Body of pancreas (tissue), 4 donors: ENCODE measurements at regions not wholly inside any gene's neighbourhood (a gene's known extent, or its start where the extent isn't known, plus 50 kb on each side); places are given as distances from the start of the nearest gene placed in this dataset.

Experiments used
- ATAC-seq: fragments of 150-250 bp; one replicate; pipeline ENCODE4 v1.9.1; 2016
- DNase-seq, 4 donors: peaks; one replicate each; pipeline ENCODE4 v3.0.0-alpha.2; 2019
- H3K27ac ChIP-seq, 4 donors: fragments of 200-600 bp; sonication (generic); 1 replicate in 3 of 4; 2 replicates in 1 of 4; pipeline versions ENCODE4 v1.5.1 to v1.6.1; 2016 to 2019; ENCODE audit warnings: mild to moderate bottlenecking in 1 of 4, mixed read lengths in 1 of 4, moderate library complexity in 1 of 4
- H3K27me3 ChIP-seq, 2 donors: fragments of 200-600 bp; sonication (generic); one replicate each; pipeline ENCODE4 v1.6.0; 2016; ENCODE audit warnings: mild to moderate bottlenecking in 1 of 2
- H3K36me3 ChIP-seq, 2 donors: fragments of 200-600 bp; sonication (generic); replicated peaks in 1 of 2; 2 replicates each; pipeline ENCODE4 v1.5.1; 2016; ENCODE audit warnings: low read depth in 2 of 2; ENCODE audit not compliant: insufficient read depth in 1 of 2
- H3K4me1 ChIP-seq: fragments of 200-600 bp; sonication (generic); one replicate; pipeline ENCODE4 v1.6.0; 2016
- H3K4me3 ChIP-seq, 2 donors: fragments of 200-600 bp; sonication (generic); 1 replicate in 1 of 2; 2 replicates in 1 of 2; pipeline ENCODE4 v1.5.1; 2016 to 2019
- H3K9me3 ChIP-seq, 3 donors: fragments of 200-600 bp; sonication (generic); 1 replicate in 2 of 3; 2 replicates in 1 of 3; pipeline ENCODE4 v1.5.1; 2016
- CTCF ChIP-seq, 7 experiments: fragments of 450-650 bp in 4 of 7; fragments of 200-600 bp in 3 of 7; sonication (generic) in 3 of 7; IDR thresholded peaks; one replicate each; pipeline ENCODE4 v1.5.1; 2016 to 2019; ENCODE audit warnings: antibody characterized with exemption in 7 of 7
- POLR2A ChIP-seq, 3 donors: fragments of 450-650 bp; IDR thresholded peaks; one replicate each; pipeline ENCODE4 v1.6.1; 2016; ENCODE audit warnings: antibody characterized with exemption in 3 of 3, mild to moderate bottlenecking in 2 of 3
- WGBS, 2 donors: methylation state at CpG; one replicate each; pipeline ENCODE4 v1.1.5; 2017; 5-methylcytosine and 5-hydroxymethylcytosine counted together
- intact Hi-C: fragments of 100-400 bp; cut with DNase I; formaldehyde crosslinking; loops from one replicate; pipeline ENCODE4 v1.15.1; 2023

- 77 to 79% methylated on average over 8 of the region's 8 CpGs for WGBS, 2 donors
- peak overlapping the region in 3 of 4 donors; percentile 53 to 74 (median 58) for H3K27ac ChIP-seq
Measured at GRCh38 chr6:139497345-139497961, 123.0 kb upstream of the CITED2 start.

GRCh38 chr6:139496654-139497344 is 122.4 kb upstream of the CITED2 start:
- DNase-seq, result no peak
- H3K9me3 ChIP-seq, result no peaks in the 10 kb centered on the region
- H3K4me1 ChIP-seq, result peaks cover 22% of the 10 kb centered on the region
- no peaks in the 10 kb centered on the region for H3K36me3 ChIP-seq
- H3K27me3 ChIP-seq, result no peaks in the 10 kb centered on the region
- 30 to 49% methylated on average over 2 to 3 of the region's 3 CpGs for WGBS, 2 donors
- intact Hi-C loops, result no loop called here
- TF ChIP-seq POLR2A (IDR thresholded peaks at IDR 0.05), result no peak
- no peak for TF ChIP-seq CTCF (IDR thresholded peaks at IDR 0.05)
- peak; percentile 53 for ATAC-seq
- no peak overlapping the region for H3K4me3 ChIP-seq
- peak overlapping the region in 3 of 4 donors; percentile 53 to 74 (median 58) for H3K27ac ChIP-seq

More at GRCh38 chr6:139497345-139497961, 123.0 kb upstream of the CITED2 start:
- Histone ChIP-seq H3K9me3 (no peaks in the 10 kb centered on the region), H3K36me3 (no peaks in the 10 kb centered on the region), H3K4me1 (peaks cover 22% of the 10 kb centered on the region), H3K27me3 (no peaks in the 10 kb centered on the region), H3K4me3 (no peak overlapping the region)
- peak; percentile 77 for ATAC-seq
- intact Hi-C loops, result no loop called here
- DNase-seq, result peak in 2 of 4 donors; percentile 20 to 51
- TF ChIP-seq CTCF (IDR thresholded peaks at IDR 0.05) (no peak), POLR2A (IDR thresholded peaks at IDR 0.05) (no peak)

- no peak for ATAC-seq
- no peaks in the 10 kb centered on the region for H3K36me3 ChIP-seq
- H3K27me3 ChIP-seq, result no peaks in the 10 kb centered on the region
- intact Hi-C loops, result no loop called here
- H3K27ac ChIP-seq, result no peak overlapping the region
- WGBS, 2 donors, result 89% methylated on average over 9 of the region's 9 CpGs
- TF ChIP-seq CTCF (IDR thresholded peaks at IDR 0.05) (no peak), POLR2A (IDR thresholded peaks at IDR 0.05) (no peak)
- no peak for DNase-seq
- peaks cover 27% of the 10 kb centered on the region for H3K4me1 ChIP-seq
- no peaks in the 10 kb centered on the region for H3K9me3 ChIP-seq
- no peak overlapping the region for H3K4me3 ChIP-seq
Measured at GRCh38 chr6:139494376-139494990, 120.0 kb upstream of the CITED2 start.

GRCh38 chr6:139490482-139490881 is 116.0 kb upstream of the CITED2 start:
- Histone ChIP-seq H3K27me3 (no peaks in the 10 kb centered on the region), H3K4me1 (peaks cover 16% of the 10 kb centered on the region), H3K36me3 (no peaks in the 10 kb centered on the region), H3K27ac (peak overlapping the region; percentile 47 to 75 (median 57)), H3K4me3 (no peak overlapping the region), H3K9me3 (no peaks in the 10 kb centered on the region)
- WGBS, 2 donors, result 22 to 34% methylated on average over 4 of the region's 4 CpGs
- peak in 2 of 3 donors; percentile 46 to 64 for TF ChIP-seq POLR2A (IDR thresholded peaks at IDR 0.05)
- TF ChIP-seq CTCF (IDR thresholded peaks at IDR 0.05), result peak in 1 of 7 experiments; percentile 0
- peak; percentile 70 to 85 (median 80) for DNase-seq
- peak; percentile 94 for ATAC-seq
- intact Hi-C loops, result no loop called here
